Bronchial epithelial cell (primary cell): ENCODE measurements at regions not wholly inside any gene's neighbourhood (a gene's known extent, or its start where the extent isn't known, plus 50 kb on each side); places are given as distances from the start of the nearest gene placed in this dataset.
"Not testable (repeated sequence)": the region's sequence is repeated elsewhere in the genome, so short reads cannot be mapped to it uniquely, and the experiment has no call there.

Experiments used
- DNase-seq: peaks from one replicate; pipeline ENCODE4 v3.0.0-alpha.2; 2010; ENCODE audit warnings: low read depth
- FAIRE-seq: peaks from 2 replicates; lab custom pipeline; 2011; peaks lifted over from hg19 to GRCh38; lab: Jason Lieb, UNC
- H3K27me3 ChIP-seq: 2 replicates; pipeline ENCODE4 v1.5.1; 2011; ENCODE audit warnings: low read length; ENCODE audit not compliant: control insufficient read depth, insufficient read depth
- H3K36me3 ChIP-seq: 2 replicates; pipeline ENCODE4 v1.5.1; 2011; ENCODE audit warnings: low read length; ENCODE audit not compliant: control insufficient read depth, insufficient read depth
- H3K4me3 ChIP-seq: 2 replicates; pipeline ENCODE4 v1.5.1; 2011; ENCODE audit warnings: mild to moderate bottlenecking, low read depth, low read length, control low read depth
- CTCF ChIP-seq: IDR thresholded peaks from 2 replicates; pipeline ENCODE4 v1.5.1; 2011; ENCODE audit warnings: mild to moderate bottlenecking, moderate library complexity, low read length, control low read depth, inconsistent platforms; ENCODE audit not compliant: insufficient read depth, severe bottlenecking

GRCh38 chr16:5239472-5240277, 142.1 kb upstream of the EEF2KMT start:
- peak; percentile 33 for TF ChIP-seq CTCF
- not testable (repeated sequence) for FAIRE-seq, H3K27me3 ChIP-seq, H3K36me3 ChIP-seq, H3K4me3 ChIP-seq, DNase-seq

- DNase-seq (no peak), FAIRE-seq (no peak)
- Histone ChIP-seq H3K36me3 (no peaks in the 10 kb centered on the region), H3K4me3 (no peak overlapping the region), H3K27me3 (no peaks in the 10 kb centered on the region)
- no peak for TF ChIP-seq CTCF
These were observed 137.5 kb upstream of the EEF2KMT start for GRCh38 chr16:5235119-5235518.

GRCh38 chr16:5234295-5235050, 136.9 kb upstream of the EEF2KMT start:
- no peak for TF ChIP-seq CTCF
- DNase-seq, result no peak

GRCh38 chr16:5231246-5231759, 133.7 kb upstream of the EEF2KMT start:
- TF ChIP-seq CTCF, result no peak
- H3K4me3 ChIP-seq, result no peak overlapping the region
- no peak for FAIRE-seq
- no peak for DNase-seq
- no peaks in the 10 kb centered on the region for H3K36me3 ChIP-seq
- H3K27me3 ChIP-seq, result no peaks in the 10 kb centered on the region

More at GRCh38 chr16:5234295-5235050, 136.9 kb upstream of the EEF2KMT start:
- Histone ChIP-seq H3K4me3 (no peak overlapping the region), H3K27me3 (no peaks in the 10 kb centered on the region), H3K36me3 (no peaks in the 10 kb centered on the region)
- no peak for FAIRE-seq

GRCh38 chr16:5228369-5228768, 130.8 kb upstream of the EEF2KMT start:
- Histone ChIP-seq H3K27me3 (no peaks in the 10 kb centered on the region), H3K4me3 (no peak overlapping the region), H3K36me3 (no peaks in the 10 kb centered on the region)
- DNase-seq, result no peak
- no peak for TF ChIP-seq CTCF
- no peak for FAIRE-seq
